ENCODE measurements at regions not wholly inside any gene's neighbourhood (a gene's known extent, or its start where the extent isn't known, plus 50 kb on each side); places are given as distances from the start of the nearest gene placed in this dataset.
"Not testable (repeated sequence)": the region's sequence is repeated elsewhere in the genome, so short reads cannot be mapped to it uniquely, and the experiment has no call there.

GRCh38 chr10:3260066-3260834 is 87.7 kb upstream of the PITRM1 start:
- no peak for DNase-seq (ENCODE audit: low read depth in 2 of 3, low spot score in 2 of 3)

- DNase-seq (ENCODE audit: low read depth in 2 of 3, low spot score in 2 of 3) = no peak
These were observed 86.9 kb upstream of the PITRM1 start for GRCh38 chr10:3259499-3259898.

GRCh38 chr10:3258394-3258793 is 85.8 kb upstream of the PITRM1 start:
- DNase-seq (ENCODE audit: low read depth in 2 of 3, low spot score in 2 of 3) = no peak

GRCh38 chr10:3255616-3256015 is 83.0 kb upstream of the PITRM1 start:
- DNase-seq (ENCODE audit: low read depth in 2 of 3, low spot score in 2 of 3) = no peak

- no peak for DNase-seq (ENCODE audit: low read depth in 2 of 3, low spot score in 2 of 3)
These were observed 82.5 kb upstream of the PITRM1 start for GRCh38 chr10:3255075-3255474.

GRCh38 chr10:3253974-3254373 is 81.4 kb upstream of the PITRM1 start:
- not testable (repeated sequence) for DNase-seq (ENCODE audit: low read depth in 2 of 3, low spot score in 2 of 3)

GRCh38 chr10:3251172-3251571 is 78.6 kb upstream of the PITRM1 start:
- DNase-seq (ENCODE audit: low read depth in 2 of 3, low spot score in 2 of 3) = no peak

GRCh38 chr10:3249307-3249889 is 76.8 kb upstream of the PITRM1 start:
- no peak for DNase-seq (ENCODE audit: low read depth in 2 of 3, low spot score in 2 of 3)

- DNase-seq (ENCODE audit: low read depth in 2 of 3, low spot score in 2 of 3) = no peak
These were observed 76.1 kb upstream of the PITRM1 start for GRCh38 chr10:3248526-3249306.

GRCh38 chr10:3245395-3245794 is 72.8 kb upstream of the PITRM1 start:
- DNase-seq (ENCODE audit: low read depth in 2 of 3, low spot score in 2 of 3) = no peak

GRCh38 chr10:3241967-3242650 is 69.5 kb upstream of the PITRM1 start:
- DNase-seq (ENCODE audit: low read depth in 2 of 3, low spot score in 2 of 3) = no peak

- DNase-seq (ENCODE audit: low read depth in 2 of 3, low spot score in 2 of 3) = no peak
These were observed 68.8 kb upstream of the PITRM1 start for GRCh38 chr10:3241274-3241921.

- DNase-seq (ENCODE audit: low read depth in 2 of 3, low spot score in 2 of 3) = no peak
These were observed 67.6 kb upstream of the PITRM1 start for GRCh38 chr10:3239920-3240894.

GRCh38 chr10:3239066-3239919 is 66.7 kb upstream of the PITRM1 start:
- peak; percentile 40 to 50 (median 50) for DNase-seq (ENCODE audit: low read depth in 2 of 3, low spot score in 2 of 3)

- no peak for DNase-seq (ENCODE audit: low read depth in 2 of 3, low spot score in 2 of 3)
These were observed 65.7 kb upstream of the PITRM1 start for GRCh38 chr10:3238115-3238871.

GRCh38 chr10:3237530-3237929 is 64.9 kb upstream of the PITRM1 start:
- no peak for DNase-seq (ENCODE audit: low read depth in 2 of 3, low spot score in 2 of 3)

GRCh38 chr10:3236644-3237404 is 64.2 kb upstream of the PITRM1 start:
- DNase-seq (ENCODE audit: low read depth in 2 of 3, low spot score in 2 of 3) = no peak
